Activated CD4-positive, alpha-beta T cell treated with anti-CD3 and anti-CD28 coated beads, Interleukin-2, amount 50 U/mL, for 16 hours (primary cell): ENCODE measurements at regions not wholly inside any gene's neighbourhood (a gene's known extent, or its start where the extent isn't known, plus 50 kb on each side); places are given as distances from the start of the nearest gene placed in this dataset.
"Not testable (repeated sequence)": the region's sequence is repeated elsewhere in the genome, so short reads cannot be mapped to it uniquely, and the experiment has no call there.

Experiments
- DNase-seq: peaks from one replicate; pipeline ENCODE4 v3.0.0-alpha.2; 2020

DNA sequence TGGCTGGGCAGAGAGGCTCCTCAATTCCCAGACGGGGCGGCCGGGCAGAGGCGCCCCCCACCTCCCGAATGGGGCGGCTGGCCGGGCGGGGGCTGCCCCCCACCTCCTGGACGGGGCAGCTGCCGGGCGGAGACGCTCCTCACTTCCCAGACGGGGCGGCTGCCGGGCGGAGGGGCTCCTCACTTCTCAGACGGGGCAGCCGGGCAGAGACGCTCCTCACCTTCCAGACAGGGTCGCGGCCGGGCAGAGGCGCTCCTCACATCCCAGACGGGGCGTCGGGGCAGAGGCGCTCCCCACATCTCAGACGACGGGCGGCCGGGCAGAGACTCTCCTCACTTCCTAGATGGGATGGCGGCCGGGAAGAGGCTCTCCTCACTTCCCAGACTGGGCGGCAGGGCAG lies 214.1 kb downstream of the SOX2 start:
- not testable (repeated sequence) for DNase-seq

DNA sequence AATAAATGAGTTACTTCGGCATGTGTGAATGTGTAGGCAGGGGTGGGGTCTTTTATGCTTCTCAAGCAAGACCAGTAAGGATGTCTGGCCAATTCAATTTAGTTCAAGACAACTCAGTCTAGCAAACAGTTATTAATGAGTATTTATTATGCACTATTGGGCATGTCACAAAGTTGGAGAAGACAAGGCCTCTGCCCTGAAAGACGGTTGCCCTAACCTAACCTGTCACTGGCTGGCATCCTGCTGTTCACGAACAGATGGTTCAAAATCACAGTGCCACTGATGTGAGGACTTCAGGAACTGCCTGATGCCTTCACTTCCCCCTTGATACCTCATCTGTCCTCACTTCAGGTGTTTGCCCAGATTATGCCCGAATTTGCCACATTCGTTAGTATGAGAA lies 217.8 kb downstream of the SOX2 start:
- DNase-seq, result no peak

DNA sequence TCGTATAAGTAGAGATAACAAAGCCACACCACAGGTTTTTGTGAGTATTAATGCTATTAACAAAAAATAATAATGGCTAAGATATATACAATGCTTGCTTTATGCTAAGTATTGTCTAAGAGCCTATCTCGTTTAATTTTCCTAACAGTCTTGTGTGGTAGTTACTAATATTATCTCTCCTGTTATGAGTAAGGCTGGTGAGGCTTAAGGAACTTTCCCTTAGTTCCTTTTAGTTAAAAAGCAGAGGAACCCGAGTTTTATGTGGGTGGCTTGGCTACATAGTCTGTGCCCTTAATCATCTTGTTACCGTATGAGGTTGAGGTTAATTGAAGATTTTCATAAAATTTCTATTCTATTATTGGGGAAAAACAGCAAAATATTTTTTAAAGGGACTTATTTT lies 218.4 kb downstream of the SOX2 start:
- no peak for DNase-seq

DNA sequence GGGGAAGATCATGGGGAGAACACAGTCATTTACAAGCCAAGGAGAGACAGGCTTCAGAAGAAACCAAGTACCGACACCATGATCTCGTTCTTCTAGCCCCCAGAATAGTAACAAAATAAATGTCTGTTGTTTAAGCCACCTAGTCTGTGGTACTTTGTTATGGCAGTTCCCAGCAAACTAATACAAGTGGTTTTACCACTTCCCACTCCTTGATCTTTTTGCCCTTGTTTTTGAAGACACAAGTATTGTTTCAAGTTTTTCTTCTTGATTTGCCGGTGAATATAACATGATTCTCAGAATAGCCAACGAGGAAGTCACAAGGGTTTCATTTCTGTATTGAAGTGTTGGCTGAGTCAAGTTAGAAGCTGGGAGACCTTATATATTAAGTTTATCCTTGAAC lies 220.3 kb downstream of the SOX2 start:
- DNase-seq, result no peak

DNA sequence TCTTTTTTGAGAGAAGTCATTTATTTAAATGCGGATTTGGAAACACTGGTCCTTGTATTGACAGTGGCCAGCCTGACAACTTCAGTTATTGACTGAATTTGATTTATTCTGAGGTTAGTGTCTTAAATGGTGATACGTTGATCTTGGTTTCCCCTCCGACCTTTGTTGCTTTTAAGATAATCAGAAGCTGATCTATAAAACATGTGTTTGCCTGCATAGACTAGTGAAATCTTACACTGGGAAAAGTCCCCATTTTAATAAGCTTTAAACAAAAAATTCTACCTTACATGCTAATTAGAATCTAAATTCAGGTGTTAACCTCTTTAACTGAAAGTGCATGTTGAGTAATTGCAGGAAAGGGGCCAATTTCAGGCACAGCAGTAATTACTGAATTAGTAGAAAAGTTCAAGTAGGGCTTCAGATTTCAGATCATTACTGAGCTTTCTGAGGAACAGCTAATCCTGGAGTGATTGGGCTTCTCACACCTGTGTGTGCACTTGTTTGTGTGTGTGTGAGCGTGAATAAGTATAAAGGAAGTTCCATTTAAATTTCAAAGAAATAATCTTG lies 221.4 kb downstream of the SOX2 start:
- DNase-seq, result no peak

DNA sequence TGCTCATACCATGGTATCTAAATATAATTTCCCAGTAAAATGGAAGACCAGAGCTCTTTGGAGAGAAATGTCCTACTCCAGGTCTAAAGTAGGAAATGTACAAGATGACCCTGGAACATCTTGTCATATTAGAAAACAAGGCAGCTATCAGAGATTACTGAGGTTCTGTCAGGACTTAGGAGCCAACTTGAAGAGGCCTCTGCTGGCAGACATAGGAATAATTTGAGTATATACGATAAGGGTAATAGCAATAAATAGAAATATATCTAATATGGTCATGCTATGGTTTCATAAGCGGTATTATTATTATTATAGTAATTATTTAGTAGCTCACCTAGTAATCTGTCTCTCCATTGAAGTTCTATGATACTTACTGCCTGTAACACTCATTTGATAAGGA lies 224.2 kb downstream of the SOX2 start:
- DNase-seq, result no peak

DNA sequence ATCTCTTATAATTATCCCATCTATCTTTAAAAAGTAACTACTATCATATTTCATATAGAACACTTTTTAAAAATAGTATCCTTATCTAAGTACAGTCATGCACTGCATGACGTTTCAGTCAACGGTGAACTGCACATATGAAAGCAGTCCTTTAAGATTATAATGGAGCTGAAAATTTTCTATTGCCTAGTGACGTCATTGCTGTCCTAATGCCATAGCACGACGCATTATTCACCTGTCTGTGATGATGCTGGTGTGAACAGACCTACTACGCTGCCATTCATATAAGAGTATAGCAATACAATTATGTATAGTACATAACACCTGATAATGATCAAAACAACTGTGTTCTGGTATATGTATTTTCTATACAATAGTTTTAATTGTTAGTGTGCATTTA lies 225.0 kb downstream of the SOX2 start:
- DNase-seq, result no peak

DNA sequence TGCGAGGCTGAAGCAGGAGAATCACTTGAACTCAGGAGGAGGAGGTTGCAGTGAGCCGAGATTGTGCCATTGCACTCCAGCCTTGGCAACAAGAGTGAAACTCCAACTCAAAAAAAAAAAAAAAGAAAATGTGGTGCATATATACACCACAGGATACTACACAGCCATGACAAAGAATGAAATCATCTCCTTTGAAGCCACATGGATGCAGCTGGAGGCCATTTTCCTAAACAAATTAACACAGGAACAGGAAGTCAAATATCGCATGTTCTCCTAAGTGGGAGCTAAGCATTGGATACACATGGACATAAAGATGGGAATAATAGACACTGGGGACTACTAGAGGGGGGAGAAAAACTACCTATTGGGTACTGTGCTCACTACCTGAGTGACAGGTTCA lies 226.9 kb downstream of the SOX2 start:
- not testable (repeated sequence) for DNase-seq

DNA sequence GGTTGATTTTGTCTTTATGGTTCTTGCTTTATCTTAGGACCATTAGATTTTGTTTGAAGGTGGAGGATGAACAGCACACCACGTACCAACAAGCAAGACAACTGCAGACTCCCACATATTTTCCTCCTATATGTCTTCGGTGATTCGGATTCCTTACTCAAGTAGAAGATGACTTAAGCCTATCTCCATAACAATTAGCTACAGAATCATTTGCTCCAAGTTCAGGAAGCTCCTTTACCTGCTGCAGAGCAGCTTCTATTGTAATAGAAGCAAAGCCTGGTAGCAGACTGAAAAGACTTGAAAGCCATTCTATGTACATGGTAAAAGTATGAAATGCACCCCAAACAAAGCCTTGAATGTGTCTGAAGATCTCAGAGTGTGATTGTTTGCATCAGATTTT lies 229.0 kb downstream of the SOX2 start:
- DNase-seq, result no peak

DNA sequence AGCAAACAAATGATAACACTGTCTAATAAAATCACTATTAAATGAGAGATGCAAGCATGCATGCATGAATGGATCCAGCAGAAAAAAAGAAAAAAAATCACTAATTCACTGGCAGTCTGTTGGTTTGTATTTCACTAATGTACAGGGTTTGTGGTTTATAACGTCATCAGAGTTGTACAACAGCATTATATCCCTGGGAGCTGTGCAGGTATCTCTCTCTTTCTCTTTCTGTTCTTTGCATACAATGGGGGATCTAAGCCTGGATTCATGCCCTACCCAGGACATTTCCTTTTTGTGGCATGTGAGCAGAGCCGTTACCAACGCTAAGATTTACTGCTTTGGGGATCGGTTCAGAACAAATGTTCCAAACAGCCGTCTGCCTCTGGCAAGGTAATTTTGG lies 229.5 kb downstream of the SOX2 start:
- DNase-seq, result no peak

DNA sequence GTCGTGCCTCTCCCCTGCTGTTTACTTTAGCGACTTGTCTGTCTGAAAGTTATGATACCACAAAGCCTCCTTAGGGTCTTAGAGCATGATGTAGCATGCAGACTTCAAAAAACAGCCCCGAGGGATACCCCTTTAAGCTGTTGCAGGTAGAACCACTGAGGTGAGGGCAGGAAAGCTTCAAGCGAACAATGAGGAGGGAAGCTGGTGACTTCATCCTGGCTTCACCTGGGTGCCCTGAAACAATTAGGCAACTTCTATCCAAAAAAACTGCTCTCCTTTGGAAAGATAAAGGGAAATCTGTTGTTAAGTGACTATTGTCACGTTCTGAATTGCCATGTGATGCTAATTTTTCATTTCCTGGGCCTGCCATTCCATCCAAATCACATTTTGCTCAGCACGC lies 231.6 kb downstream of the SOX2 start:
- DNase-seq, result no peak

DNA sequence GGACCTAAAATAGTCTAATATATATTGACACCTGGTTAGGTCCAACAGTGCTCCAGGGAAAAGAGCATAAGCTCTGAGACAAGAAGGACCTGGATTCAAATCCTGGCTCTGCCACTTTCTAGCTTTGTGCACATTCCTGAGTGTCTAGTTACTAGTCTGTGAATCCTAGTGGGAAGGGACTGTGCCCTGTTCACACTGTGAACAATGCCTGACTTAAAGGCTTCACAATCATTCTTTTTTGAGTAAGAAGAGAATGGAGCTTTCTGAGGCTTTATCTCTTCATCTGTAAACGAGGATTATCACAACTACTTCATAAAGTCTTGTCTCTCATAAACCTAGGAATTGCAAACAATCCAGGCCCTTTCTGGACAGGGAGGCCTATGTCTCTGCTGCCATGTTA lies 235.9 kb downstream of the SOX2 start:
- no peak for DNase-seq

DNA sequence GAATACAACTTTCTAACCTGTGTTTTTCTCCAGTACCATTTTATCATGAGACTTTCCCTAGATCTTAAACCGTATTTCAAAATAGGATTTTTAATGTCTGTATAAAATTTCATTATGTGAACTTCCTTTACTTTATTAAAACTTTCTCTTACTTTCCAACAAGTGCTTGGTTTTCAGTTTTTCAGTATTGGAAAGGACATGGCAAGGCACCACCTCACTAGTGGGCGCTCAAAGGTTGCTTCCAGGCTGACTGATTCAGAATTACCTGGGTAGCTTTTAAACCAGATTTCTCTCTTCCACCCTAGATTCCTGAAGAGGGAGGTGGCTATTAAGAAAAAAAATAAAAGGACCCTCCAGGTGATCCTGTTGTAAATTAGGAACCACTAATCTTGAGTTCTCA lies 236.6 kb downstream of the SOX2 start:
- DNase-seq, result no peak

DNA sequence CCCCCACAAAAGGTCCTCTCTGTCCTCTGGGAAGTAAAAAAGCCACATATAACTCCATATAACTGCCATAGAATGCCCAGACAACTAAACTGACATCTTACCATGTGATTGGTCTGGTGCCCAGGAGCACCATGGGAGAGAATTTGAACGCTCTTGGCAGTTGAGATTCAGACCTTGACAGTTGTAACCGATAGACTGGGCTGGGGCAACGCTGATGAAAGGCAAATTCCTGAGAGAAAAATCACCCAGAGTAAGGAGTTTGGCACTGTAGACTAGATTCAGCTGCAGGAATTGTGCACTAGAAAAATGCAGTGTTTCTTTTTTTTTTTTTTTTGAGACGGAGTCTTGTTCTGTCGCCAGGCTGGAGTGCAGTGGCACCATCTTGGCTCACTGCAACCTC lies 240.5 kb downstream of the SOX2 start:
- no peak for DNase-seq

DNA sequence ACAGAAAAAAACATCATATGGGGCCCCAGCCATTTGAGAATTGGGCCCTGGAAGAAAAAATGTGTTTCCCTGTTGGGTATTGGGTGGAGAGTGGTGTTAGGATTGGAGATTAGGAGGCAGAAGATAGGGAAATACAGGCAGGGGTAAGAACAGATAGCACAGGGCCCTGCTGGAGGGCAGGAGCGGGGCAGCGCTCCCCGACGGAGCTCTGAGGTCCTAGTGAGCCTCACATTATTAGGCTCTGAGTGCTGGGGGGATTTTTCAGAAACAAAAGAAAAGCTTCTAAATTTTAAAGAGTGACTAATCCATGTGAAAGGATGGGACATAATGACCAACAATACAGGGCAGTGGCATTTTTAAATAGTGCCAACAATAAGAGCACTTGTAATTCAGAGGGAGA lies 241.2 kb downstream of the SOX2 start:
- no peak for DNase-seq

DNA sequence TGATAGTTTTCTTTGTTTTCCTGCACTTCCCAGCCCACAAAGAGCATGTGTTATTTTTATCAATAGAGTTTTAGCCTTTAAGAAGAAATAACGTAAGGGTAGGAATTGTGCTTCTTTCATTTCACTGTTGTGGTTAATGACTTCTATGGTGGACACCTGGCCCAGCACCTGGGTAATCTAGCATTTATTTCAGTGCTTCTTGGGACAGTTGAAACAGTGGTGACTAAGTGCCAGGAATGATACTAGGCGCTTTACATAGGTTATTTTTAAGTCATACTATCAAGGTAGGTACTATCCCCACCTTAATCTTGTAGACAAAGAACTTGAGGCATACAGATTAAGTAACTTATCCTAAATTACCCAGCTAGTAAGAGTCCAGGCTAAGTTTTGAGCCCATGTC lies 243.8 kb downstream of the SOX2 start:
- no peak for DNase-seq

DNA sequence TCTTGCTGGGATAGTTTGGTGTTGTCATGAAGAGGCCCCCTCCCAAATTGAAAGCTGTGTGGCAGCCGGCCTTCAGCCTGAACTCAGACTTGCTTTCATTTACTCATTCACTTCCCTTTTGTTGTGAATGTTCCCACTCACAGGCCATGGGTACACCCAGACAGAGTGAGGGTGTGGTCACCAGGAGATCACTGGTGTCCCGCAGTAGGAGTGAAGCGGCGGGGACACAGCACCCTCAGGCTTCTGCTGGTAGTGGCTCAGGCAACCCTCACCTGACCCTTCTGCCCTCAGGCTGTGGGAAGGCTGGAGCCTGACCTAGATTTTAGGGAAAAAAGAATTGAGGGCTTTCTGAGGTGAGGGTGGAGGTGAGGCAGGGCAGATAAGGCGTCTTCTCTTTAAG lies 244.4 kb downstream of the SOX2 start:
- DNase-seq, result no peak

DNA sequence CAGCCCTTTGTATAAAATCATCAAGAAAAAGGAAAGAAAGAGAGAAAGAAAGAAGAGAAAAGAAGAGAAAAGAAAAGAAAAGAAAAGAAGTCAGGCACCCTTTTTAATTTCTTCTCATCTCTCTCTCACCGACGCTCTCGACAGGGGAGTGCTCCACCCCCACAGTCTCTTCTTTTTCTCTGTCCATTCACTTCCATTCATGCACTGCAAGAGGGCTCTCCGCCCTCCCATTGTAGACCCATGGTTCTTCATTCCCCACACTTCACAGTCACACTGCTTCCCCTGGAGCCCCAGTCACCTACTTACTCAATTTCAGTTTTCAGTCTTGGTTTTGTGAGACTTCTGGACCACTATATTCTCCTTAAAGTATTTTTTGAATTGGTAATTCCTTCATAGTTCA lies 254.7 kb downstream of the SOX2 start:
- no peak for DNase-seq

DNA sequence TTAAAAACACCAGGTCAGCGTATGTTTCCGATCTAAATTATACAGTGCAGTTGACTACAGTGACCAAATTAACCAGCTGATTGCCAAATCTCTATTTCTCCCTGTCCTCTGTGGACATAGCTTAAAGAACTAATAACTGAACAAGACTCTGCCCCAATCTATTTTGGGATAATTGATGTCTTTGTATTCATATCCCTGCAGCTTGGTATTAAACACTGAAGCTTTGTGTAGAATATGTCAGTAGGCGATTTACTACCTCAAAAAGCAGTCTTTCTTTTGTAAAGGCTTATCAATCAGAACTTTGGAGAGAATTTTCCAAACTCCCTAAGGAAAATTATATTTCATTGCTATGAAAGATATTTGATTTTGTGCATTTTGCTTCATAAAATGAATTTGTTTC lies 258.2 kb downstream of the SOX2 start:
- DNase-seq, result no peak

DNA sequence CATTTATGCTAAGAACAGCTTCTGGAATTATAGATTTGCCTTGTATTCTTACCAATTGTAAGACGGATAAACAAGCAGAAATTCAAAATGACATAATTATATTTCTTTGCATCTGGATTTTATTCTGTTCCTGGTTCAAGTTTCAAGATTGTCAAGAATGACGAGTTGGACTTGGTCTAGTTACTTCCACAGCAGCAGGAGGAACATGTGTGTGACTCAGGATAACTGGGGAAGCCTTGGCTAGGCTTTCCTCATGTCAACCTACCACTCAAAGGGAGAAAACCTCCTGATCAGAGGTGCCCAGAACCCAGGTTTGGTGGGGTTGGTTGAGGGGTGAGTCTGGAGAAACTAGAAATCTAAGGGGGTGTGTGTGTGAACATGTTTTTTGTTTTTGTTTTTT lies 259.7 kb downstream of the SOX2 start:
- no peak for DNase-seq

DNA sequence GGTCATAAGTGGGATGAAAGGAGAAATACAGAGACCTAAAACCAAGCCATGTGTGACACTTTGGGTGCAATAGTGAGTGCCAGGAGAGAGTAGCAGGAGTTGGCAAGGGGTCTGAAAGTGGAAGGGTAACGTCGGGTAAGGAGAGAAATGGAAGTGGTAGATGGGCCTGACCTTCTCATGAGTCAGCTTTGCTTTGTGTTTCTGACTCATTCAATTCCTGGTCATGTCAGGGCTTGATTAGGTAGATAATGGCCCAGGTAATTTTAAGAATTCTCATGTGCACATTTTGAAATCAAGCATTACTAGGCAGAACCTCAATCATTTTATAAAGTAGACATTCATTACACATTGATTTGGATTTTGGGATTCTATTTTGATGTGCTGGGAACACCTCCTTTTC lies 262.5 kb downstream of the SOX2 start:
- no peak for DNase-seq

DNA sequence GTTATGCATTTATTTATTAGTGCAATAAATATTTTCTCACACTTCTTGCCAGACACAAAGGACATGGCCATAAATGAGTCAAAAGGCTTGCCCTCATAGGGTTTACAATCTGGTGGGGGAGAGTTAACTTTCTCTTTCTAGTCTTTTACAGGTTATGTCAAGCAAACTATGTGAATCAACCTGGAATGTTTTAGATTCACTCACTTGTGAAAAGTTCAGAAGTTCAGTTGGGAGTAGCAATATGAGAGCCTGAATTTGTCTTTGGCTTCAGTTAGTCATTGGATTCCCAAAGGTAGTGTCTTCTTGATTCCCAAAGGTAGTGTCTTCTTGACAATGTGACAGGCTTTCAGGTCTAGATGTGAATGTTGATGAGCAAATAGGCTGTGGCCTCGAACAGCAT lies 264.8 kb downstream of the SOX2 start:
- no peak for DNase-seq

DNA sequence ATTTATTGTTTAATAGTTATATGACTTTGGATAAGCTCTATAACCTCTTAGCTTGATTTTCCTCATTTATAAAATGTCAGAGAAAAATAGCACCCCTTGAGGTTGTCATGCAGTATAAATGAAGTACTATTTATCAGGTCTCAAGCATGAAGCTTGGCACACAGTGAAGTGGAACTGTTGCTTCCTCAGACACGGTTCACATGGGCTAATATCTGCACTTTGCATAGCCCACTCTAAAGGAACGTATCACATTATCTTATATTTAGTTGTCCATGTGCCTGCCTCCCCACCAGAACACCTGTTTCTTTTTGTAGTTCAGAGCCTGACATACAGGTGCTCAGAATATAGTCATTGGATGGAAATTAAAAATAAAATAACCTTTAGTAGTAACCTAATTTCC lies 273.7 kb downstream of the SOX2 start:
- DNase-seq, result no peak

DNA sequence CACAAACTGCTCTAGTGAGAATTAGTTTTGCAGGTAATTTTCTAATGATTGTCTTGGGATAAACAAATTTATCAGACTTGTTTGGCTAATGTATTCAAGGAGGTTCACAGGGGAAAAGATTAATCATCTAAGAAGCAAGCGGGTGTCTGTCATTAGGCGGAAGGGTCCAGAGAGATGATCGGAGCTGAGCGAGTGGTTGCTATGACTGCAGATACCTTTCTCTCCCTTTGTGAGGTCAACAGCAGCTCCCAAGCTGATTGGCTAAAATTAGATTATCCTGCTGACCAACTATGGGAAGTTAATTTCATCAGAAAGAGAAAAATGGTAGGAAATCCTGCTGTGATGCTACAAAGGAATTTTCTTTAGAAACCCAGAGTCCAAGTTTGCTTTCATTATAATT lies 276.0 kb downstream of the SOX2 start:
- DNase-seq, result no peak

DNA sequence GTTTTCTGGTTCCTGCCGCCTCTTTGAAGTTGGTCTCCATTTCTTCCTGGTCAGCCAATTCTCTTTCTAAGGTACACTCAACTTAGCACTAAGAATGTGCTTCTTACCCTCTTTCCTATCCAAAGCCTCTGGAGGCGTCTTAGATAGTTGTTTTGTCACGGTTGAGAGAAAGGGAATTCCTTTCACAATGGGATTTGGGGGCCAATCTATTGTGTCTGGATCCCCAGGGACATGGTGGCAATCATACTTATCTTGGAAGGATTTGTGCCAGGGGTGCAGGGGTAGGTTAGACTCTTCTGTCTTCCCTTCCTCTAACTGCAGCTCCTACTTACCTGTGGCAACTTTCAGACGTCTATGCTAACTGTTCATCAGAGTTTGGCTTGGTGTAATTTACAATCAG lies 287.1 kb downstream of the SOX2 start:
- no peak for DNase-seq

DNA sequence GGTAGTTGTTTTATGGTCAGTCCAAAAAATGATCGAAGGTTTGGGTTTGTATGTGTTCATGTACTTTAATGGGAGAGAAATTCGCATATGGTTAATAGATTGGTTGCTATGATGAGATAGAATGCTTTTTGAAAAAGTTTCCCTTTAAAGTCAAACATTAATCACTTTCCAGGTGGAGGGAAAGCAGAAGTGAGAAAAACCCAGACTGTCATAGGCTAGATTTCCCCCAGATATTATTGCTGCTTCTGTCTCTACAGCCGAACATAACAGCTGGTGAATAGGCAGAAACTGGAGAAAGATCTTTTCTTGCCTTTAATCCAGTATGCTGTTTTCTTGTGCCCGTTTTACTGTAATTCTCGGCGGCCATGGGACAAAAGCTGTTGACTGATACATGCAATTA lies 287.6 kb downstream of the SOX2 start:
- DNase-seq, result no peak
